SU-DHL-6 (cell line): ENCODE measurements at regions not wholly inside any gene's neighbourhood (a gene's known extent, or its start where the extent isn't known, plus 50 kb on each side); places are given as distances from the start of the nearest gene placed in this dataset.

Experiments
- EZH2phosphoT487 ChIP-seq: fragments of 200-600 bp; sonication (generic), shearing (Covaris generic); conservative IDR thresholded peaks from 2 replicates; pipeline ENCODE4 v1.6.1; 2018; ENCODE audit warnings: mild to moderate bottlenecking, antibody characterized with exemption, low read length, moderate library complexity, mixed read lengths
- TF ChIP-seq, protein P1 (sequence below): fragments of 200-600 bp; sonication (generic); IDR thresholded peaks from one replicate; pipeline ENCODE4 v1.5.1; 2017; ENCODE audit warnings: antibody characterized with exemption, mild to moderate bottlenecking, low read length, moderate library complexity; ENCODE audit not compliant: insufficient read depth, poor library complexity, severe bottlenecking

DNA sequence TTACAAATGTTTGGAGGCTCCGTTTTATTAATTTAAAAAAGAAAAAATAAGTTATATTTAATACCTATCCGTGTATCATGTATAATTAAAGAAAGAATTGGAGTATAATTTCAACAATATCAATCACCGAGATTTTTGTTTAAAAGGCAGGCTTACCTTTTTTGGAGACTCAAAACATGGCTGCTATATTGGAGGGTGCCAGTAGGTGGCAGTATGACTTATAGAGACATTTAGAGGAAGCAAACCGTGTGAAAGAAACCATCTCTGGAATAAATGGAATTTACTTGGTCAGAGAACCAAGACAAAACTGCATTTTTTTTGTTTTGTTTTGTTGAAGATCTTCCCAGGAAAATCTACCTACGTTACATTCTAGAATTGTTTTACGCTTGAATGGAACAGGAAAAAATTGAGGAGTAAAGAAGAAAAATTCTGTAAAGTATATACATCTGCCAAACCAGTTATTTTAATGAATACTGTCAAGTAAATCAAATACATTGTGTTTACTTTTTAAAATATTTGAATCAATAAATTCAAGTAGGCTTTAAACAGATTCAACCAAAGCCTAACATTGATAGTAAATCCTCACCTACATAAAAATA, 802.6 kb upstream of the ALCAM start:
- TF ChIP-seq, protein P1, sequence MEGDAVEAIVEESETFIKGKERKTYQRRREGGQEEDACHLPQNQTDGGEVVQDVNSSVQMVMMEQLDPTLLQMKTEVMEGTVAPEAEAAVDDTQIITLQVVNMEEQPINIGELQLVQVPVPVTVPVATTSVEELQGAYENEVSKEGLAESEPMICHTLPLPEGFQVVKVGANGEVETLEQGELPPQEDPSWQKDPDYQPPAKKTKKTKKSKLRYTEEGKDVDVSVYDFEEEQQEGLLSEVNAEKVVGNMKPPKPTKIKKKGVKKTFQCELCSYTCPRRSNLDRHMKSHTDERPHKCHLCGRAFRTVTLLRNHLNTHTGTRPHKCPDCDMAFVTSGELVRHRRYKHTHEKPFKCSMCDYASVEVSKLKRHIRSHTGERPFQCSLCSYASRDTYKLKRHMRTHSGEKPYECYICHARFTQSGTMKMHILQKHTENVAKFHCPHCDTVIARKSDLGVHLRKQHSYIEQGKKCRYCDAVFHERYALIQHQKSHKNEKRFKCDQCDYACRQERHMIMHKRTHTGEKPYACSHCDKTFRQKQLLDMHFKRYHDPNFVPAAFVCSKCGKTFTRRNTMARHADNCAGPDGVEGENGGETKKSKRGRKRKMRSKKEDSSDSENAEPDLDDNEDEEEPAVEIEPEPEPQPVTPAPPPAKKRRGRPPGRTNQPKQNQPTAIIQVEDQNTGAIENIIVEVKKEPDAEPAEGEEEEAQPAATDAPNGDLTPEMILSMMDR = peak; percentile 62
- TF ChIP-seq EZH2phosphoT487 = no peak
